Right renal pelvis (tissue), 4 donors: ENCODE measurements at regions not wholly inside any gene's neighbourhood (a gene's known extent, or its start where the extent isn't known, plus 50 kb on each side); places are given as distances from the start of the nearest gene placed in this dataset.

Source experiments
- DNase-seq, 4 donors: peaks; one replicate each; pipeline ENCODE4 v3.0.0-alpha.2; 2013; ENCODE audit warnings: low read depth in 4 of 4, low spot score in 3 of 4, missing footprints in 1 of 4

DNA sequence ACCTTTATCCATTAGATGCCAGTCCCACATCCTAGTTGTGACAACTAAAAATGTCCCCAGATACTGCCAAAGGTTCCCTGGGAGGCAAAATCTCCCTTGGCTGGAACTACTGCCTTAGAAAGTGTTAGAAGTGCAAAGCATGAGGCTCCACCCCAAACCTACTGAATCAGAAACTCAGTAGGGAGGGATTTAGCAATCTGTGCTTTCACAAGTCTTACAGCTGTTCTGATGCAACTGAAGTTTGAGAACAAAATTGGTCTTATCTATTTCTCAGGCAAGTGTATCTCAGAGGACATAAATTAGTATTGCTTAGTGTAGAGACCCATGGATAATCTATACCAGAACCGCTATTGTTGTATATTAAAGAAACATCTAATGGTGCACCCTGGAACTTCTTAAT lies 70.2 kb downstream of the CLDN1 start:
- DNase-seq, result no peak

DNA sequence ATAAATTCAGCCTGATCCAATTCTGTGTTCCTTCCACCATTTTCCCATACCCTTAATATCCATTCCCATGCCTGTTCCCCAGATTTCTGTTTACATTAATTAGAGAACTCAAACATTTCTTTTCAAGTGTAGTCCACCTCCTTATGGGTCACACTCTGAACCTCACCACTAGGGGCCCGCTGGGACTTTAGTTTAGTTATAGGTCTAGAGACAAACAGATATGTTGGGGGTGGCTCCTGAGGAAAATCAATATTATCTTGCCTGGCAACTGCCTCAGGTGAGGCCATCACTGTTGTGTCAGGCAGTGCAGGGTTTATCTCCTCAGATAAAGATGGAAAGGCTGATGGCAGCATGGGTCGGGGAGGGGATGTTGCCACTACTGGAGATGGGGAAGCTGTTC lies 72.8 kb downstream of the CLDN1 start:
- no peak for DNase-seq

DNA sequence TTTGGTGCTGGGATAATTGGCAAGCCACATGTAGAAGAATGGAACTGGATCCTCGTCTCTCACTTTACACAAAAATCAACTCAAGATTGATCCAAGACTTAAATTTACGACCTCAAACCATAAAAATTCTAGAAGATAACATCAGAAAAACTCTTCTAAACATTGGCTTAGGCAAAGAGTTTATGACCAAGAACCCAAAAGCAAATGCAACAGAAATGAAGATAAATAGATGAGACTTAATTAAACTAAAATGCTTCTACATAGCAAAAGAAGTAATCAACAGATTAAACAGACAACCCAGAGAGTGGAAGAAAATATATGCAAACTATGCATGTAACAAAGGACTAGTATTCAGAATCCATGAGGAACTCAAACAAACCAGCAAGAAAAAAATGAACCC lies 80.1 kb downstream of the CLDN1 start:
- no peak for DNase-seq

DNA sequence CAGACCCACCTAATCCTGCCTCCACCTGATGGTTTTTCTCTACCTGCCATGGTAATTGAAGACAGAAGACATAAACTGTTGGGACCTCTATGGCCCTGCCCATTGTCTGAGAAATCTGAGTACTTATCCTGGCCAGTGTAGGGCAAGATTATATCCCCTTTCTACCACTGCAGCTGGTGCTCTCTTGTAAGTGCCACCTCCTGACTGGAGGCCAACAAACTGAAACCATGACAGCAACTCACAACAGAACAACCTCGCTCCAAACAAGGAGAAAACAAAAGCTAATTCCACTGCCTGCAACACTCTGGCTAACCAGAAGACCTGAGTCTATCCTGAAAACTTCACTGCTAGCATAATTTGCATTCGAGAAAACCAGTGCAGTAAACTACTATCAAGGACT lies 82.9 kb downstream of the CLDN1 start:
- DNase-seq, result no peak

DNA sequence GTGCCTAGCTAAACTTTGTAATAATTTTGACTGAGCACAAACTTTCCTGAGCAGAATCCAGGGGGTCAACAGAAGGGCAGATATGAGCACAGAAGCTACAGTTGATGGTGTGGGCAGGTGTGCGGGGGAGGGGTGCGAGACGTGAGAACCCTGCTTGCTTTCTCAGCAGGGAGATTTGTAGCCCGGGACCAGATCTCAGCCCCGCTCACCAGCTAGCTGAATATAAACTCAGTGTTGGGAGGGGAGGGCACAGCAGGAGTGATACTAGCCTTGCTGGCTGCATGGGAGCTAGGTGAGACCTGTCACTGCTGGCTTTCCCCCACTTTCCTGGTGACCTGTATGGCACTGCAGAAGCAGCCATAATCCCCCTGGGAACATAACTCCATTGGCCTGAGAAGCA lies 83.4 kb downstream of the CLDN1 start:
- DNase-seq, result no peak

DNA sequence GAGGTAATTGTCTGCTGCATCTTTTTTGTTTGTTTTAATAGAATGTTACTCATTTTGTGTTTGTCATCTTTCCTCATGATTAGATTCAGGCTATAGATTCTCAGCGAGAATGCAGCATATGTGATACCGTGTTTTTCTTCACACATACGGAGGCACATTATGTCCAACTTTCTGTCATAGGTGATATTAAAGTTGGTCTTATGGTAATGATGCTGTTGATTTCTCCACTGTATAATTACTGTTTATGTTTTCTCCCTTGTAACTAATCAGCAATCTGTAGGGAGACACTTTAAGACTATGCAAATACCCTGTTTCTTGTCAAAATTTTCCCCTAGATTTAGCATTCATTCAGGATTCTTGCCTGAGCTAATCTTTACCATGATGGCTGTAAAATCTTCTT lies 87.6 kb downstream of the CLDN1 start:
- no peak for DNase-seq

DNA sequence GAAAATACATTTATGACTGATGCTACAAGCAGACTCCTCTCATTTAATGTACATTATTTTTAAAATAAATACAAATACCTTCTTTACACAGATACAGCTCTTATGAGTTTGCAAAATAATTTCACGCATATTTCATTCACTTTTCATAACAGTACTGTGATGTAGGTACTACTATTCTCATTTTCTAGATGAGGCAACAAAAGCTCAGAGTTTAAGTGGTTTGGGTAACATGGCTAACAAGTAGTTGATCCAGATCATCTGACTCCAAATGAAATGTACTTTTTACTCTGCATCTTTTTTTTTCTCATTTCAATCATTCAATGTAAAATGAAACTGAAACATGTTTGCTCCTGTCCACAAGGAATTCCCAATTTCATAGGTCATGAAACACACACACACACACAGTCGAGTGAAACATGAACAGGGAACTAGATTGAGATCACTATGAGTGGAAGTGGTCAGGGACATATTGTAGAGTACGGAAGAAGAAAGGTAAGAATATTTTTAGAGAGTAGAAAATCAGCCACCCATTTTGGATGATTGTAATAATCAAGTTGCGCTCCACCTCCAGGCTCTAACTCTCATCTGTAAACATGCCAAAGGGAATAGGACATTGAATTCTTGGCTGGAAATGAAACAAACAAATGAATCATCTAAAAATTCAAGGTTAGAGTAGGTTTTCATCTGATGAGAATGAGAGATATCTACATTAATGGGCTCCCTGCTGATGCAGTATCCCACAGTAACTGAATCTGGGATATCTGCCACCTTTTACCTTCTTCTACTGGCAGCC lies 92.4 kb downstream of the CLDN1 start:
- DNase-seq, result no peak

DNA sequence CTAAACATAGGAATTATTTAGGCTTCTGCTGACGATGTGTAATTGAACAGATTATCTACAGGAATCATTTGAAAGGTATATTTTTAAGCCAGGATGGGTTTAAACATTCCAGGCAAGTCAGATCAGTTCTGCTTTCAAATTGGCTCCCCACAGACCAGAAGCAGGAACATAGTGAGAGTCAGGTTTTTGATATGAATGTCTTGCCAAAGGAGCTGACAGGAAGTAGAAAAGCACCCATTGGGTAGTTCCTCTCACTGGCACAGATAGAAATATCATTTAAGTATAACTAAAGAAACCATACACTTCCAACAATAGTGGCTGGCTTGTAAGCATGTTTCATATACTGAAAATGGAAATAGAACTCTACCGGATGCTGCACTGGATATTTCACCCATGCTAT lies 95.2 kb downstream of the CLDN1 start:
- DNase-seq, result no peak

DNA sequence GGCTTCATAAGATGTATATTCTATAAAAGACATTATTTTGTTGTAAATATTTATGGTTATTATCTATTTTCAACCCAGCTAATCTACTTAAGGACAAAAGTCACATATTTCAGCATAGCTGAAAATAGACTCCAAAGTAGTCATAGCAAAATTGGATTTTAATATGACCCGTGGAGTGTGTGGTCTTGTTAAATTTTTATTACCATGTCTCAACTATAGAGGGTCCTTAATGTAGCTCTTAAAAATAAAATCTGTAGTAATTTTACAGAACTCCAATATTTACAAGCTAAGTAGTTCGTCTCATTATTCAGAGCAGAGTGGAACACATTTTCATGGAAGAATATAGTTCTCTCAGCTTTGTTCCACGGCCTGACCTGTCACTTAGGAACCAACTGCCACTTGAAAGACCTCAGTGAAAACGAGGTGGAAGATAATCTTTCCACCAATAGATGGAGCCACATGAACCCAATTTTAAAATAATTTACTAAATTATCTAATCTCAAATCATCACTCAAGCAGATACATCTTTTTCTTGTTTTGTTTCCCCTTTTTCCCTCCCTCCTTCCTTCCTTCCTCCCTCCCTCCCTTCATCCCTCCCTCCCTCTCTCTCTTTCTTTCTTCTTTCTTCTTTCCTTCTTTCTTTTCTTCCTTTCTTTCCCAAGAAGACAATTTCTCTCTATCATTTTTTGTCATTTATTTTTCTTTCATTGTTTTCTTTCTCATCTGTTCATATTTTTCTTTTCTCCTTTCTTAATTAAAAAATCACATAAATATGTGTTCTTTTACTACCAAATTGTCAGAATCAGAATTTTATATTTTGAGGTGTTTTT lies 97.2 kb downstream of the CLDN1 start:
- peak in 2 of 4 donors; percentile 6 to 7 for DNase-seq

DNA sequence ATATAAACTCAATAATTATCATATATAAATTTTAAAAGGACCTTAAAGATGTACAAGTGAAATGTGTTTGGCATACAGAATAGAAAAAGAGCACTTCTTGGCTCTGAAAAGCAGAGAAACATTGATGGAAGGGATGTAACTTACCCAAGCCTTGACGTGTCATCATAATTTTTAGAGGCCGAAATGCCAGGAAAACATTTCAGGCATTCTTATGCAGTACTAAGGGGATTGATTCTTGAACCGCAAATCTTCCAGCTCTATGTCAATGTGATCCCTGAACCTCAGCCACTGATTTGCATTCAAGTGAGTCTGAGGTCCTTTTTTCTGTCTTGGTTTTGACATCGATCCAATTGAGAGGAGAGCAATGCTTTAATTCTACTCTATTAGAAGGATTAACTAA lies 97.8 kb downstream of the CLDN1 start:
- no peak for DNase-seq

DNA sequence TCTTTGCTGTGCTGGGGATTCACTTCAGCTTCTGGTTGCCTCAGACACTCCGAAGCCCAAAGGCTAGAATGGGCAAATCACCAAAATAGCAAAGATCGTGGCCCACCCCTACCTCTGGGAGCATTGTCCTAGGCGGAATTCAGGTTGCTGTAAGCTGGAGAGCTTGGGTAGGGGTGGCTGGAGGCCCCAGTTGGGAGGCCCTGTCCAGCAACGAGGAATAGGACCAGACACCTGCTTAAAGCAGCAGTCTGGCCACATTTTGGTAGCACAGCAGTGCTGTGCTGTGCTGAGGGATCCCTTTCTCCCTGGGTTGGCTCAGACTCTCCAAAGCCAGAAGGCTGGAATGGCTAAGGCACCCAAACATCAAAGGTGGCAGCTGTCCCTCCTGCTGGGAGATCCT lies 99.3 kb downstream of the CLDN1 start:
- DNase-seq, result no peak

DNA sequence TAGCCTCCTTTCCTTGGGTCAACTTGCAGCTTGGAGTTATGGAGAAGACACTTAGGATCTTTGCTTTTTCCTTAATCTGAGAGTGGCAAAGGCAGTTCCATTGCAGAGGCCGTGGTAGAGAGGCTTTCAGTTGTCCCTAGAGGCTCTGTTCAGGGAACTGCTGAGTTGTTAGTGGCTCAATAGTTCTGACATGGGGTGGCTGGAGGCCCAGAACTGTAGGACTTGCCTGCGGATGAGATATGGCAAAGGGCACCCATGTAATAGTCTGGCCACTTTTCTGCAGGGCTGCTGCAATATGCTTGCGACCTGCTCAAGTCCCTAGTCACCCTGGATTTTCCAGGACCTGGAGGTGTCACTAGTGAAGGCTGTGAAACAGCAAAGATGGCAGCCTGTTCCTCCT lies 99.9 kb downstream of the CLDN1 start:
- no peak for DNase-seq

DNA sequence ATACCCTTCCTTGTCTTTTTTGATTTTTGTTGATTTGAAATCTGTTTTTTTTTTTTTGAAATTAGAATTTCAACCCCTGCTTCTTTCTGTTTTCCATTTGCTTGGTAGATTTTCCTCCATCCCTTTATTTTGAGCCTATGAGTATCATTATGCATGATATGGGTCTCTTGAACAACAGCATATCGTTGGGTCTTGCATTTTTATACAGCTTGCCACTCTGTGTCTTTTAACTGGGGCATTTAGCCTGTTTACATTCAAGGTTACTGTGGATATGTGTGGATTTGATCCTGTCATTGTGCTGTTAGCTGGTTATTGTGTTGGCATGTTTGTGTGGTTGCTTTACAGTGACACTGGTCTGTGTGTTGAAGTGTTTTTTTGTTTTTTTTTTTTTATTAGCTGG lies 99.7 kb upstream of the P3H2 start:
- no peak for DNase-seq

DNA sequence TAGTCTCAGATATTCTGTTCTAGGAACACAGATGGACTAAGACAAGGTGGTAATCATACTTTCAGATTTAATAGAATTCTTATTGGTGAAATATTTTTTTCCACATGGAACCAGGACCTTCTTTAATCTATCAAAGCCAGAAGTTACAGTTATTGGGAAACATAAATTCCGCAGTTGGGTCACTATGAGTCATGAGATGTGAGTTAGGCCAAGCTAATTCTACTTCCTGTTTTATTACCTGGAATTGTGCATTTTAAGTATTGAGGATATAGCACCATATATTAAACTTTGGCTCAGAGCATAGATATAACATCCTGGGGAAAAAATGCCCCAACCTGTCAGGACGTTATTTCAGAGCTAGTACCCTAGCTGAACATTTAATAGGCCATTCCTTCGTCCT lies 96.4 kb upstream of the P3H2 start:
- no peak for DNase-seq

DNA sequence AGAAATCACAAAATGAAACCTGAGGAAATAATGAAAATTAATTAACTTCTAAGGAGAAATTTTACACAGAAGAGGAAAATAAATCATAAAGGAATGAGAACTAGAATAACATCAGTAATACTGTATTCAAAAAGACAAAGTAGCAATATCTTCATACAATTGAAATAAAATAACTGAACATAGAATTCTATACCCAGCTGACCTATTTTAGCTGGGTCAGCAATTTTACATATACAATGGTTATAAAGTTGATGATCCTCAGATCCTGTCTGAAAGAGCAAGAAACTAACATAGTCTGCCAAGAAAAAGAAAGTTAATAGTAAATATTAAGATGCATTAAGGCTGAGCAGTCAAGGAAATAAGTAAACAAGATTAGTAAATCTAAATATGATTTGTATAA lies 93.0 kb upstream of the P3H2 start:
- DNase-seq, result no peak

DNA sequence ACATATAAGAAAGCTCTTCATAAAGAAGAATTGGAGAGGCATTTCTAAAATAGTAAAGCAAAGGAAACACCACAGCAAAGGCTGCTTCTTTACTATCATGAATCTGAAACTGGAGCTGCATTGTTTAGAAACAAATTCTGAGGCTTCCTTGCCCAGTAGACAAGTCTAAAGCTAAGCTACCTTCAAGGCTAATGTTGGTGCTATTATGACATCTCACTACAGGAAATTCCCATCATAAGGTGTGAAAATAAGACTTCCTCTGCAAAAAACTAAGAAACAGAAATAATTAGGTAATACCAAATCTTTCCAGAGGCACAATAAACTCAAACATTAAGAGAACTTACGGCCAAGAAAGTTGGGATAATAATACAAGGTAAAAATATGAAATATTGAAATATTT lies 89.9 kb upstream of the P3H2 start:
- no peak for DNase-seq

DNA sequence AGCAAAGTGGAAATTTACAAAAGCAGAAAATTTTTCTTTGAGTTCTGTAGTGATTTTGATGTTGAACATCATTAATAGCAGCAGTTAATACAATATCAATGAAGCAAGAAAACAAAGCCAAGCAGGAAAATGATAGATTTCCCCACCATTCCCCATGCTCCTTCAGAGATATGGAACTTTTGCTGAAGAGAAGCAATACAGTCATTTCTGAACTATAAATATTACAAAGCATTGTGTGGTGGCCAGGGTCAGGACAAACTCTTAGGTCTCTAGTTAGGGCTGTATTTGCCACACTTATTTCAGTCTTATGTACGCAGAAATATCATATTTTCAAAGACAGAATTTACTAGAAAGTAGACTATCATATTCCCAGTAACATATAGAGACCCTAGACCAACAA lies 88.8 kb upstream of the P3H2 start:
- no peak for DNase-seq

DNA sequence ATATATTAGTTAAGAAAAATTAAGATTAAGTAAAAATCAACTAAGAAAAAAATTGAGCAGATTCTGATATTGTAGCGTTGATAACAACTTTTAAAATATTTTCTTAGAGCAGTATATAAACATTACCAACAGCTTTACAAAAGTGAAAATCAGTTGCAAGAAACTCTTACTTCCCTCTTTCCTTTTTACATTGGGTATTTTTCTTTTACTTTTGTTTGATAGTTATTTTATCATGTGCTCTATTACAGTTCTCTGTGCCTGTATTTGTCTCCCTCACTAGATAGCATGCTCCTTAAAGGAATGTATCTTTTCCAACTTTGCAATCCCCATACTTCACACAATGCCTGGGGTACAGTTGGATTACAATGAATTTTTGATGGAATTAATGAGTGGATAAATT lies 87.5 kb upstream of the P3H2 start:
- DNase-seq, result no peak

DNA sequence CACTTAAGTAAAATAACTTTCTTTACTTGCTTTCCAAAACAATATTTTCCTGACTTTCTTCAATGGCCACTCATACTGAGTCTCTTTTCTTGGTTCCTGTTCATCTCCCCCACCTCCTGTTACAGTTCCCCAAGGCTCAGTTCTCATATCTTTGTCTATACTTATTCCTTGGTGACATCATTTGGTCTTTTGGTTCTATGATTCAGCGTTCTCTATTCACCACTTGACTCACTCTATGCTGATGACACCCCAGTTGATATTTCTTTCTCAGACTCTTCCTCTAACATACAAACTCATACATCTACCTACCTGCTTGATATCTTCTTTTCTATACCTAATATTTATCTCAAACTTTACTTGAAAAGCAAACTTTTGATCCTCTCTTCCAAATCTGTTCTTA lies 85.0 kb upstream of the P3H2 start:
- DNase-seq, result no peak

DNA sequence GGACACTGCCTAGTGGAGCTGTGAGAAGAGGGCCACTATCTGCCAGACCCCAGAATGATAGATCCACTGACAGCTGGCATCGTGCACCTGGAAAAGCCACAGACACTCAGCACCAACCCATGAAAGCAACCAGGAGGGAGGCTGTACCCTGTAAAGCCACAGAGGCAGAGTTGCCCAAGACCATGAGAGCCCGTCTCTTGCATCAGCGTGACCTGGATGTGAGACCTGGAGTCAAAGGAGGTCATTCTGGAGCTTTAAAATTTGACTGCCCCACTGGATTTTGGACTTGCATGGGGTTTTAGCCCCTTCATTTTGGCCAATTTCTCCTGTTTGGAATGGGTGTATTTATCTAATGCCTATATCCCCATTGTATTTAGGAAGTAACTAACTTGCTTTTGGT lies 83.5 kb upstream of the P3H2 start:
- DNase-seq, result no peak

DNA sequence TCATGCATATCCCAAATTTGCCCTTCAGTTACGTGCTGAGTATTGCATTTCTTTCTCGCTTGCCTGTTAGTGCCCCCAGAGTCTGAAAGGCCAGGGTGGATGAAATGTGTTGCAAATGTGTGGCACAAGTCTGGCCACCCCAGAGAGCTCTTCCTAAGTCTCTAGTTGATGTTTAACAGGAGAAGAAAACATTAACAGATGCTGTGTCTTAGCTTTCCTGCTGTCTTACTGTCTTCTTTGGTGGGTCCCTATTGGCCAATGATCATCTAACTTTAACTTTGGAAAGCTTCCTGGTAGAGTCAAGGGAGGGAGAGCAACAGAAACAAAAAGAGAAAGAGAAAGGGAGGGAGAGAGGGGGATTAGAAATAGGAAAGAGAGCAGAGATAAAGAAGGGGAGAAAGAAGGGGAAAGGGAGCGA lies 76.7 kb upstream of the P3H2 start:
- peak; percentile 2 to 43 (median 24) for DNase-seq

DNA sequence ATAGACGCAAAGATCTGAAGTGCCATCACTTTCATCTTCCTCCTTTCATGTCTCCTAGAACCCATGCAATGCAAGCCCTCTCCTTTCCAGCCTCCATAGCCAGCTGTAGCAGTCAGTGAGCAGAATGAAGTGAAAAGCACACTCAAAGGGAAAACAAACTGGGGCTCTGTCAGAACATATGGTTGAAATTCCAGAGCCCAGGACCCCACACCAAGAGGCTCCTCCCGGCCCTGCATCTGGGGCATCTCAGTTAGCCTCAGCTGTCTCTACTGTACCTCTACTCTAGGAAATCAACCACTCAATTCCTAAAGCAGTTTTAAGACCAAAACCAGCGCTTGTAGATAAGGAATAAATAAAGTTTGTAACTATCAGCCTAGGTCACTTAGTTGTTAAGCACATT lies 73.8 kb upstream of the P3H2 start:
- DNase-seq, result no peak
